ENCODE measurements at regions not wholly inside any gene's neighbourhood (a gene's known extent, or its start where the extent isn't known, plus 50 kb on each side); places are given as distances from the start of the nearest gene placed in this dataset.

DNA sequence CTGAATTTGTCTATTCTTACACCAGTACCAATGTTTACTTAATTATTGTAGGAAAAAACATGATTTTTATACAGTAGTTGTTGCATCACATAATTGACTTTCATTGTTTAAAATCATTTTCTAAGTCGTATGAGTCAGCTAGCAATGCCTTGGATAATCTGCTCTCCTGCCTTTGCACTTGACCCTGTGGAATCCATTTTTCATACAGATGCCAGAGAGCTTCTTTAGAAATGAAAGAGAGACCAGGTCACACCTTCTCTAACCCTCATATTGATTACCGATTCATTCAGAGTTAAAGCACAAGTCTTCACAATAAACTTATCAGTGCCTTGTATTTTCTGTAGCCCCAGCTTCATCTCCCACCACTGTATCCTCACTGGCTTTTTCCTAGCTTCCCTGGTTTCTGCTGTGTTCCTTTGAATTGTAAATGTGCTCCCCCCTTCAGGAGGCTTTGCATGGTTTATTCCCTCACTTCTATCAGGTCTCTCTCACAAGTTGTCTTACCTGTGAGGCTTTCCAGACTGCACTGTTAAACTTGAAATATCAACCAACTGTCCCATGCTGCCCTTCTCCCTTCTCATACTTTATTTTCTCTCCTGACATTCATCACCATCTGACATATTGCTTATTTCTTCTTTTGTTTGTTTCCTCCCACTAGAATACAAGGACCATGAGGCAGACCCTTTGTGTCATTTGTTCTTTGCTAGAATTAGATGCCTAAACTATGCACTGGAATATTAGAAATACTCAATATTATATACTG lies 662.0 kb upstream of the GBE1 start:
- TF ChIP-seq POLR2AphosphoS5 (IDR thresholded peaks at IDR 0.05; ENCODE audit: low read depth, low read length) (no peak), TAF1 (IDR thresholded peaks at IDR 0.05; ENCODE audit: borderline replicate concordance, insufficient read depth, low read length) (no peak), FOXP2 (optimal IDR thresholded peaks at IDR 0.05; ENCODE audit: borderline replicate concordance, extremely low read depth, extremely low read length, insufficient read depth) (no peak), SIN3A (IDR thresholded peaks at IDR 0.05; ENCODE audit: borderline replicate concordance, insufficient read depth, low read length) (no peak)
- TF ChIP-seq, protein P1, sequence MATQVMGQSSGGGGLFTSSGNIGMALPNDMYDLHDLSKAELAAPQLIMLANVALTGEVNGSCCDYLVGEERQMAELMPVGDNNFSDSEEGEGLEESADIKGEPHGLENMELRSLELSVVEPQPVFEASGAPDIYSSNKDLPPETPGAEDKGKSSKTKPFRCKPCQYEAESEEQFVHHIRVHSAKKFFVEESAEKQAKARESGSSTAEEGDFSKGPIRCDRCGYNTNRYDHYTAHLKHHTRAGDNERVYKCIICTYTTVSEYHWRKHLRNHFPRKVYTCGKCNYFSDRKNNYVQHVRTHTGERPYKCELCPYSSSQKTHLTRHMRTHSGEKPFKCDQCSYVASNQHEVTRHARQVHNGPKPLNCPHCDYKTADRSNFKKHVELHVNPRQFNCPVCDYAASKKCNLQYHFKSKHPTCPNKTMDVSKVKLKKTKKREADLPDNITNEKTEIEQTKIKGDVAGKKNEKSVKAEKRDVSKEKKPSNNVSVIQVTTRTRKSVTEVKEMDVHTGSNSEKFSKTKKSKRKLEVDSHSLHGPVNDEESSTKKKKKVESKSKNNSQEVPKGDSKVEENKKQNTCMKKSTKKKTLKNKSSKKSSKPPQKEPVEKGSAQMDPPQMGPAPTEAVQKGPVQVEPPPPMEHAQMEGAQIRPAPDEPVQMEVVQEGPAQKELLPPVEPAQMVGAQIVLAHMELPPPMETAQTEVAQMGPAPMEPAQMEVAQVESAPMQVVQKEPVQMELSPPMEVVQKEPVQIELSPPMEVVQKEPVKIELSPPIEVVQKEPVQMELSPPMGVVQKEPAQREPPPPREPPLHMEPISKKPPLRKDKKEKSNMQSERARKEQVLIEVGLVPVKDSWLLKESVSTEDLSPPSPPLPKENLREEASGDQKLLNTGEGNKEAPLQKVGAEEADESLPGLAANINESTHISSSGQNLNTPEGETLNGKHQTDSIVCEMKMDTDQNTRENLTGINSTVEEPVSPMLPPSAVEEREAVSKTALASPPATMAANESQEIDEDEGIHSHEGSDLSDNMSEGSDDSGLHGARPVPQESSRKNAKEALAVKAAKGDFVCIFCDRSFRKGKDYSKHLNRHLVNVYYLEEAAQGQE (IDR thresholded peaks at IDR 0.05; ENCODE audit: insufficient read depth in 1 of 2, low read depth in 2 of 2, low read length in 2 of 2), result no peak
